Tibial nerve (tissue), 4 donors: ENCODE measurements at regions not wholly inside any gene's neighbourhood (a gene's known extent, or its start where the extent isn't known, plus 50 kb on each side); places are given as distances from the start of the nearest gene placed in this dataset.

Source experiments
- DNase-seq, 2 donors: peaks; one replicate each; pipeline ENCODE4 v3.0.0-alpha.2; 2019; ENCODE audit warnings: low spot score in 2 of 2
- H3K27ac ChIP-seq, 4 donors: fragments of 200-600 bp; sonication (generic) in 3 of 4; one replicate each; pipeline ENCODE4 v1.5.1; 2017 to 2019; ENCODE audit warnings: mild to moderate bottlenecking in 1 of 4
- H3K27me3 ChIP-seq, 2 donors: fragments of 200-600 bp; sonication (generic) in 1 of 2; one replicate each; pipeline versions ENCODE4 v1.5.1 to v1.6.0; 2017 to 2019
- H3K36me3 ChIP-seq, 3 donors: fragments of 200-600 bp; sonication (generic); one replicate each; pipeline ENCODE4 v1.5.1; 2018 to 2019
- H3K4me1 ChIP-seq, 4 donors: fragments of 200-600 bp; sonication (generic) in 3 of 4; one replicate each; pipeline ENCODE4 v1.5.1; 2017 to 2019
- H3K4me3 ChIP-seq, 4 donors: fragments of 200-600 bp; sonication (generic) in 3 of 4; one replicate each; pipeline ENCODE4 v1.5.1; 2017 to 2019; ENCODE audit warnings: mild to moderate bottlenecking in 1 of 4, moderate library complexity in 1 of 4
- H3K9me3 ChIP-seq, 4 donors: fragments of 200-600 bp; sonication (generic) in 3 of 4; one replicate each; pipeline ENCODE4 v1.5.1; 2017 to 2019
- CTCF ChIP-seq, 5 experiments: fragments of 200-600 bp in 3 of 5; fragments of 450-650 bp in 2 of 5; sonication (generic) in 3 of 5; IDR thresholded peaks; one replicate each; pipeline ENCODE4 v1.5.1; 2016 to 2019; ENCODE audit warnings: antibody characterized with exemption in 5 of 5, mild to moderate bottlenecking in 3 of 5, moderate library complexity in 2 of 5
- EP300 ChIP-seq, 2 donors: sonication (generic); formaldehyde crosslinking; IDR thresholded peaks; one replicate each; pipeline ENCODE4 v1.6.1; 2017; ENCODE audit warnings: antibody characterized with exemption in 2 of 2, mild to moderate bottlenecking in 1 of 2
- POLR2A ChIP-seq, 2 donors: fragments of 450-650 bp; IDR thresholded peaks; one replicate each; pipeline ENCODE4 v1.6.1; 2017; ENCODE audit warnings: antibody characterized with exemption in 2 of 2, mild to moderate bottlenecking in 2 of 2, moderate library complexity in 2 of 2
- WGBS, 2 donors: methylation state at CpG; one replicate each; pipeline ENCODE4 v1.1.5; 2018; 5-methylcytosine and 5-hydroxymethylcytosine counted together

GRCh38 chr3:117170094-117170493, 460.5 kb downstream of the TUSC7 start:
- Histone ChIP-seq H3K36me3 (no peaks in the 10 kb centered on the region), H3K27me3 (no peaks in the 10 kb centered on the region), H3K27ac (no peak overlapping the region), H3K9me3 (no peaks in the 10 kb centered on the region), H3K4me1 (no peaks in the 10 kb centered on the region), H3K4me3 (no peak overlapping the region)
- TF ChIP-seq CTCF (IDR thresholded peaks at IDR 0.05), result no peak
- no peak for TF ChIP-seq EP300 (IDR thresholded peaks at IDR 0.05)
- no peak for TF ChIP-seq POLR2A (IDR thresholded peaks at IDR 0.05)
- DNase-seq, result no peak

- Histone ChIP-seq H3K27ac (no peak overlapping the region), H3K4me1 (no peaks in the 10 kb centered on the region), H3K4me3 (no peak overlapping the region), H3K36me3 (no peaks in the 10 kb centered on the region), H3K9me3 (no peaks in the 10 kb centered on the region), H3K27me3 (no peaks in the 10 kb centered on the region)
- TF ChIP-seq POLR2A (IDR thresholded peaks at IDR 0.05), result no peak
- no peak for TF ChIP-seq EP300 (IDR thresholded peaks at IDR 0.05)
- TF ChIP-seq CTCF (IDR thresholded peaks at IDR 0.05), result no peak
- DNase-seq, result no peak
Observed at GRCh38 chr3:117171124-117171523, 461.5 kb downstream of the TUSC7 start.

- H3K4me3 ChIP-seq, result no peak overlapping the region
- H3K9me3 ChIP-seq, result no peaks in the 10 kb centered on the region
- H3K4me1 ChIP-seq, result no peaks in the 10 kb centered on the region
- H3K27ac ChIP-seq, result no peak overlapping the region
- DNase-seq, result no peak
- H3K27me3 ChIP-seq, result no peaks in the 10 kb centered on the region
- H3K36me3 ChIP-seq, result no peaks in the 10 kb centered on the region
- 77 to 78% methylated on average over 1 of the region's 1 CpG for WGBS, 2 donors
- TF ChIP-seq CTCF (IDR thresholded peaks at IDR 0.05) (no peak), POLR2A (IDR thresholded peaks at IDR 0.05) (no peak), EP300 (IDR thresholded peaks at IDR 0.05) (no peak)
Observed at GRCh38 chr3:117172426-117172825, 462.8 kb downstream of the TUSC7 start.

GRCh38 chr3:117181222-117181621, 471.6 kb downstream of the TUSC7 start:
- Histone ChIP-seq H3K4me1 (no peaks in the 10 kb centered on the region), H3K4me3 (no peak overlapping the region), H3K27ac (no peak overlapping the region), H3K36me3 (no peaks in the 10 kb centered on the region), H3K27me3 (no peaks in the 10 kb centered on the region), H3K9me3 (no peaks in the 10 kb centered on the region)
- no peak for DNase-seq
- whole genome bisulfite sequencing, 2 donors, result 65 to 74% methylated on average over 1 of the region's 1 CpG
- TF ChIP-seq POLR2A (IDR thresholded peaks at IDR 0.05) (no peak), CTCF (IDR thresholded peaks at IDR 0.05) (no peak), EP300 (IDR thresholded peaks at IDR 0.05) (no peak)

- no peaks in the 10 kb centered on the region for H3K4me1 ChIP-seq
- TF ChIP-seq CTCF (IDR thresholded peaks at IDR 0.05), result no peak
- no peak for TF ChIP-seq EP300 (IDR thresholded peaks at IDR 0.05)
- no peak for TF ChIP-seq POLR2A (IDR thresholded peaks at IDR 0.05)
- H3K27me3 ChIP-seq, result no peaks in the 10 kb centered on the region
- DNase-seq, result no peak
- H3K9me3 ChIP-seq, result no peaks in the 10 kb centered on the region
- no peaks in the 10 kb centered on the region for H3K36me3 ChIP-seq
- no peak overlapping the region for H3K27ac ChIP-seq
- WGBS, 2 donors, result 86 to 87% methylated on average over 4 of the region's 4 CpGs
- no peak overlapping the region for H3K4me3 ChIP-seq
Observed at GRCh38 chr3:117184574-117184973, 475.0 kb downstream of the TUSC7 start.
